Astrocyte of the cerebellum (primary cell): ENCODE measurements at regions not wholly inside any gene's neighbourhood (a gene's known extent, or its start where the extent isn't known, plus 50 kb on each side); places are given as distances from the start of the nearest gene placed in this dataset.

Experiments
- DNase-seq: peaks from one replicate; pipeline ENCODE4 v3.0.0-alpha.2; 2011; ENCODE audit warnings: low read depth
- H3K4me3 ChIP-seq: 2 replicates; pipeline ENCODE4 v1.5.1; 2011; ENCODE audit warnings: mild to moderate bottlenecking, low read depth, low read length, moderate library complexity
- in situ Hi-C: cut with HindIII; loops from 2 replicates; pipeline ENCODE4 v1.10.0; 2017; ENCODE audit warnings: low sequenced_read_pairs
- TF ChIP-seq, protein P1 (sequence below): IDR thresholded peaks from 2 replicates; pipeline ENCODE4 v1.5.1; 2012; ENCODE audit warnings: low read length, low read depth, moderate library complexity, mild to moderate bottlenecking; ENCODE audit errors: missing control alignments

DNA sequence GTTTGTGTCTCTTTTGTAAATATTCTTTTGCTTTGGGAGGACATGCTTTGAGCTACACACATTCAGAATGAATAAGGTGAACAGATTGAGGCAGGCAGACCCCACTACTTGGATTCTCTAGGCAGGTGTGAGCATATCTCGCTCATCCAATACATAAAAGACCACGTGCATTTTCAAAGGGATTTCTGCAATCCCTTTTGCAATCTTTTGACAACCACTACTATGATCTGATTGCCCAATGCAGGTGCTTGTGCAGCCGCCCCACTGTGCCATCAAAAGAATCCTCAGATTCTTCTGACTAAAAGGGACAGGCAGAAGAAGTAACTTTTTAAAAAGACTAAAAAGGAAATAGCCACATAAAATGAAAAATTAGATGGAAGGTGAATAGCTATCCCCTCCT lies 341.4 kb downstream of the BMP4 start:
- in situ Hi-C loops, result no loop called here
- DNase-seq, result no peak
- H3K4me3 ChIP-seq, result no peak overlapping the region
- TF ChIP-seq, protein P1, sequence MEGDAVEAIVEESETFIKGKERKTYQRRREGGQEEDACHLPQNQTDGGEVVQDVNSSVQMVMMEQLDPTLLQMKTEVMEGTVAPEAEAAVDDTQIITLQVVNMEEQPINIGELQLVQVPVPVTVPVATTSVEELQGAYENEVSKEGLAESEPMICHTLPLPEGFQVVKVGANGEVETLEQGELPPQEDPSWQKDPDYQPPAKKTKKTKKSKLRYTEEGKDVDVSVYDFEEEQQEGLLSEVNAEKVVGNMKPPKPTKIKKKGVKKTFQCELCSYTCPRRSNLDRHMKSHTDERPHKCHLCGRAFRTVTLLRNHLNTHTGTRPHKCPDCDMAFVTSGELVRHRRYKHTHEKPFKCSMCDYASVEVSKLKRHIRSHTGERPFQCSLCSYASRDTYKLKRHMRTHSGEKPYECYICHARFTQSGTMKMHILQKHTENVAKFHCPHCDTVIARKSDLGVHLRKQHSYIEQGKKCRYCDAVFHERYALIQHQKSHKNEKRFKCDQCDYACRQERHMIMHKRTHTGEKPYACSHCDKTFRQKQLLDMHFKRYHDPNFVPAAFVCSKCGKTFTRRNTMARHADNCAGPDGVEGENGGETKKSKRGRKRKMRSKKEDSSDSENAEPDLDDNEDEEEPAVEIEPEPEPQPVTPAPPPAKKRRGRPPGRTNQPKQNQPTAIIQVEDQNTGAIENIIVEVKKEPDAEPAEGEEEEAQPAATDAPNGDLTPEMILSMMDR, result no peak

DNA sequence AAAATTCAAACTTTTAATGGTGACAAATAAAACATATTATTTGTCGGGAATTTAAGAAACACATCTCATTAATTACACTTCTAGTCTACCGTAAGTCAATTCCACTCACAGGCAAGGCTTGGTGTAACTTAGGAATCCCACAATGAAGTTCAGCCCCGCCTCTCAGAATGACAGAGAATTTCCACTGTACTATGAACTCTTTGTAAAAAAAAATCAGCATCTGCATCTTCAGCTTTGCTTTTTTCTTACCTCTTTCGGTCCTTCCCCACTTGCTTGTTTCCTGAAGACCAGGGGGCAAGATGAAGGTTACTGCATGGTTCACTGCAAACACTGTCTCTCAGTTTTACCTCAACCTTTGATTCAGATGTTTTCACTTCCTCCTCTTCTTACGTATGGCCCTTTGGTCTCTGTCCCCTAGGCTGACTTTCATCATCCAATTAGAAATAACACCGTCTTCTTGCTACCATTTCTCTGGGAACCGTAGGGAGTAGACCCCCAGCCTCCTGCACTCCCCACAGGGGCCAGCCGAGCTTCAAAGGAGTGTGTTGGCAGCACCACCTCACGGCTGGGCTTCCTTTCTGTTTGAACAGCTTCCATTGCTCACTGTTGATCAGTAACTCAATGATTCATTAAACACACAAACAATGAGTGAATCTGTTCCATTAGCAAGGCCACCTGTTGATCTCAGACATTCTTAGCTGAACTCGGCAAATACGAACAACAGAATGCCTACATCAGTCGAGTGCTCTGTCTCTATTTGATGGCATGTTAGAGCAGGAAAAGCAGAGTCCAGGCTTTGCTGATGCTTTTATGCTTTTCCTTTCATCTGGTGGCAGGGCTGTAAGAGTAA lies 343.0 kb downstream of the BMP4 start:
- peak; percentile 74 for DNase-seq
- TF ChIP-seq, protein P1, result no peak
- in situ Hi-C loops, result no loop called here
- peak overlapping the region; percentile 16 for H3K4me3 ChIP-seq

DNA sequence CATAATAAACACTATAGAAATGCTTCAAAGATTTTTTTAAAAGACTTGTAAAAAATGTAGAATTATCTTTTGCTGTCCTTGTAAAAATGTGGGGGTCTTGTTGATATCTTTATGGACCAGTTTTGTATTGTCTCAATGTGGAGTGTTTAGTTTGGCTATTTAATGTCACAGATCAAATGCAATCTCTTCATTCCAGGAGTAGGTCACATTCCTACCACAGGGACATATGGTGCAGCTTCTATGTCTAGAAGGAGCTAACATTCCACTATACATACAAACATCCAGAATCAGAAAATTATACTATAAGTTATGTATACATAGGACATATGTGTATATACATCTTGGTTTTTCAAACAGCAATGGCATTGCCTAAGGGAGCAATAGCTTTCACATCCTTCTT lies 345.7 kb downstream of the BMP4 start:
- in situ Hi-C loops, result no loop called here
- TF ChIP-seq, protein P1, result no peak

DNA sequence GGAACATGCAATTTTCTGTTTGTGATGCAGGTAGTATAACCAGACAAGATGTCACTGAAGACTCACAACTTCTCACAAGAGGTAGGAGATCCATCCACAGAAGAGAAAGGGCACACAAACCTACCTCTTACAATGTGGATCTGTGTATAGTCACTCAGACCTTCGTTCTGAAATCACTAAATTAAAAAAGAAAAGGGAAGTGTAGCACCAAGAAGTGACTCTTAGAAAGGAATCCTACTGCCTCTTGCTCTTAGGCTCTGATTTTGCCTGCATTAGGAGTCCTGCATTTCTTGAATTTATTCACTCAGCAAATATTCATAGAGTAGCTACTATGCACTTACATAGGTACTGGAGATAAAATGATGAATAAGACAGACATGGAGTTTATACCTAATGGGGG lies 347.6 kb downstream of the BMP4 start:
- DNase-seq, result no peak
- in situ Hi-C loops, result no loop called here
- H3K4me3 ChIP-seq, result no peak overlapping the region
- TF ChIP-seq, protein P1, result no peak

More for the DNA sequence above, 345.7 kb downstream of the BMP4 start:
- DNase-seq, result no peak
- no peak overlapping the region for H3K4me3 ChIP-seq

DNA sequence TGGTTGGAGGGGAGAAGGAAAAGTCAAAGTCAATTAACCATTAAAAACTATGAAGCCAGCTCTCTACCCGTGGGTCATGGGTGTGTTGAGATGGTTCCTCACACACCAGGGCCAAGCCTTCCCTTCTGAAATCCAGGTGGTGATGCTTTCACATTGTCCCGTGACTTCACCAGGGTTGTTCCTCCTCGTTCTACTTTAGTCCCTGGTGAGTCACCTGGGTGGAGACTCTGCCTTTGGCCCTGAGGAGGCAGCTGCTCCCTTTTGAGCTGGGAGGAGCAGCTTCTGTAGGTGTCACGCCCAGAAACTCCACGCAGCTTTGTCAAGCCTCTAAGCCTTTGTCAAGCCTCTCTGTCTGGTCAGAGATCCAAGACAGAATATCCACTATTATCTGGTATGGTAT lies 348.3 kb downstream of the BMP4 start:
- no peak overlapping the region for H3K4me3 ChIP-seq
- in situ Hi-C loops, result no loop called here
- DNase-seq, result no peak
- TF ChIP-seq, protein P1, result no peak

DNA sequence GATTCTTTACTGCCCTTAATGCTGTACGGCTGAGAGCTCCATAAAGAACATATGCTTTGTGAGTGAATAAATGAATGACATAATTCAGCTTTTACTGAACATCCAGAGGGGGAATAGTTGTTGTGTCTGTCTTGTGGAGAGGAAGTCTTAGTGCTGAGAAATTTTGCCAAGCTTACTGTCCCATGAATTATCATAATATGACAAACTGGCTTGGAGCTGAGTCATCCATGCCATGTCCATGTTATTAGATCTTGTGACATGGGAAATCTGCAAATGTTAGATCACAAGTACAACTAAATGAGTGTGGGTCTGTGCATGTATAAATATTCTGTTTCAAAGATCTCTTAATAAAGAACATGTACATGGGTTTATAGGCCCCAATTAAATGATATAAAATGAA lies 350.4 kb downstream of the BMP4 start:
- no peak overlapping the region for H3K4me3 ChIP-seq
- TF ChIP-seq, protein P1, result no peak
- no peak for DNase-seq
- in situ Hi-C loops, result no loop called here

DNA sequence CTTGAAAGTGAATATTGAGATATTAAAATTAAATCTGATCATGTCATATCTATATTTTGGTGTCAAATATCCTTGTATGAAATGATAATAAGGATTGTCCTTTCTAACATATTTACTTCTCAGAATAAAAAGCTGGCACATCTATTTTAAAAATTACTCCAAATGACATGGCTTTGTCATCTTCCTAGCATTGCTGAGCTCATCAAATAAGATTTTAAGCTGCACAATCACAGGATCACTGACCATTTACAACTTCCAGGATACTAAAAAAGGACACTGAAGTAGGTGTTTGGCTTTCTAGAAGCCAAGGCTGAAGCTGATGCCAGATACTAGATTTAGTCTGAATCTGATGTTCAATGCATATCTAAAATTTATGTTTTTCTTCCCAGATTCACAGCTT lies 351.1 kb downstream of the BMP4 start:
- no peak overlapping the region for H3K4me3 ChIP-seq
- in situ Hi-C loops, result no loop called here
- TF ChIP-seq, protein P1, result no peak
- DNase-seq, result no peak
